GM19452 (cell line): ENCODE measurements at regions not wholly inside any gene's neighbourhood (a gene's known extent, or its start where the extent isn't known, plus 50 kb on each side); places are given as distances from the start of the nearest gene placed in this dataset.
"Not testable (repeated sequence)": the region's sequence is repeated elsewhere in the genome, so short reads cannot be mapped to it uniquely, and the experiment has no call there.

ENCODE experiments used
- ATAC-seq: cut with Tn5 transposase; IDR thresholded peaks from one replicate; pipeline ENCODE4 v1.9.1; 2021; ENCODE audit not compliant: unreplicated experiment

DNA sequence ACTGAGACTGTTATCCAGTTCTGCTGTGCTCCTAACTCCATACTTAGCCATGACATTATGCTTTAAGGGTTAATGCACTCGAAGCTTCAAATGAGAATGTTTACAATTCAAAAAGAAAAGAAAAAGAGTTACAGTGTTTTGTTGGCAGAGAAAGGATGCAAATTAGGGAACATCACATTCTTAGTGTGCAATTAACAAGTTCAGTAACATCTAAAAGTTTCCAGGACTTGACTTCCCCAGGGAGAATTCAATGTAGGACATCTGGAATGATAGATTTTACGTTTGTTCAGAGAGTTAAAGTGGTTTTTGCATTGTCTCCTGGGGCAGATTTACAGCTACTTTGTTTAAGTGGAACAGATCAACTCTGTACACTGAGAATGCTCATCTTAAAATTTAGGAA is 525.2 kb downstream of the LIG4 start:
- no peak for ATAC-seq

DNA sequence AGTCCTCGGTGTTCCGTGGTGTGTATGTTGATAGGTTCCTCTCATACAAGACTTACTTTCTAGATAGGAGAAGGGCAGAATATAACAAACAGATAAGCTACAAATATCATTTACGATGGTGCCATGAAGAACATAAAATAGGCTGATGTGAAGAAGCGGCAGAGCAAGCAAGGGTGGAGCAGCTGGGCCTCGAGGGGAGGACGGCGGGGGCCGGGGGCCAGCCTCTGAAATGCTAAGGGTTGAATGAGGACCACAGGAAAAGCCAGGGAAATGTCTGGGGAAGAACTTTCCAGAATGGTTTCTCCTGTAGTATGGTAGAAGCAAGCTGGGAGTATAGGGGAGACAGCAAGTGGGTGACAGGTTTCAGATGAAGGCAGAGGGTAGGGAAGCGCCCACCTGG is 529.5 kb downstream of the LIG4 start:
- no peak for ATAC-seq

DNA sequence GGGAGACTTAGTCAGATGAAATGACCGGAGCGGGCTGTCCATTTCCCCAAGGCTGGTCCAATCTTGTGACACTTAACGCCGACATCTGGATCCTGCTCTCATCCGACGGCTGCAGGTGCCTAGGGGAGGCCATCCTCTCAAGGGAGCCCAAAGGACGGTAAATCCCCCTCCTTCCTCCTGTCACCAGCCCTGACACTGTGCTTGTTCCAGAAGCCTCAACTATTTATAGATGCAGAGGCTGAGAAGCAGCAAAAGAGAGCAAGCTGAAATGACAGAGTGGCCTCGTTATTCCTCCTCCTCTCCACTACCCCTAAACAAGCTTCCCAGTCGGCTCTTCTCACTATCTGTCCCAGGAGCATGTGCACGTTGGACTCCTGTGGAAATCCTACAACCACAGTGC is 533.7 kb downstream of the LIG4 start:
- no peak for ATAC-seq

DNA sequence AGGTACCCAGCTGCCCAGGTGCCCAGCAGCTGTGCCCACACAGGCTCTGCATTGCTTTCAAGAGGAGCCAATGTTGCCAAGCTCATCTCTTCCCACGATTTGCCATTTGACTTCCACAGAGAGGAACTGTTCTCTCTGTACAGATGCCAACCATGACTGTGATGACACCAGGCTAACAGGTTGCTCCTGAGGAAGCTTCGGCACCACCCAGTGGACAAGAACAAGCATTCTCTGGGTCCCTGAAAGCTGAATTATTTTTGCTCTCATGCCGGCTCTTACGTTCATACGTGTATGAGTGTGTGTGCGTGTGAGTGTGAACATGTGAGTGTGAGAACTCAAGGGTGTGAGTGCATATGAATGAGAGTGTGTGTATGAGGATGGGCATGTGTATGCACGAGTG is 535.2 kb downstream of the LIG4 start:
- no peak for ATAC-seq

DNA sequence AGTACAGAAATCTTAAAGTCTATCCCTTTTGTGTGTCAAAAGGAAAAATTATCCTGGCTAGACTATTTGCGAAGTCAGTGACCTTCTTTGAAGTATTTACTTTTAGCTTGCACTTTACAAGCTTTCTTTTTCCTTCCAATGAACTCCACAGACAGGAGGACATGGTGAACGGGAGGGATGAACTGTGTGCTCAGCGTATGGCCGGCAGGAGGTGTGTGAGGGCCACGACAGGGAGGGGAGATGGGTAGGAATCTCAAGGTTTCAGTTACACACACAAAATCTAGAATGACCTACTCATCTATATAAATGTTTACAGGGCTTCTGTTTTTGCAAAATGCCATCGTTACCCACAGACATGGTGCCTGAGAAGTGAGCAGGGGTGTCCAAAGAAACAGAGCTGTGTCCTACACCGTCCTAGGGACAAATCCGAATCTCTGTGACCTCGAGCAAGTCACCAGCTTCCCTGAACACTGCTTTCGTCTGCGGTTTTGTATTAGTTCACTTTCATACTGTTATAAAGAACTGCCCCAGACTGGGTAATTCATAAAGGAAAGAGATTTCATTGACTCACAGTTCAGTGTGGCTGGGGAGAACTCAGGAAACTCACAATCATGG is 537.2 kb downstream of the LIG4 start:
- ATAC-seq: no peak

DNA sequence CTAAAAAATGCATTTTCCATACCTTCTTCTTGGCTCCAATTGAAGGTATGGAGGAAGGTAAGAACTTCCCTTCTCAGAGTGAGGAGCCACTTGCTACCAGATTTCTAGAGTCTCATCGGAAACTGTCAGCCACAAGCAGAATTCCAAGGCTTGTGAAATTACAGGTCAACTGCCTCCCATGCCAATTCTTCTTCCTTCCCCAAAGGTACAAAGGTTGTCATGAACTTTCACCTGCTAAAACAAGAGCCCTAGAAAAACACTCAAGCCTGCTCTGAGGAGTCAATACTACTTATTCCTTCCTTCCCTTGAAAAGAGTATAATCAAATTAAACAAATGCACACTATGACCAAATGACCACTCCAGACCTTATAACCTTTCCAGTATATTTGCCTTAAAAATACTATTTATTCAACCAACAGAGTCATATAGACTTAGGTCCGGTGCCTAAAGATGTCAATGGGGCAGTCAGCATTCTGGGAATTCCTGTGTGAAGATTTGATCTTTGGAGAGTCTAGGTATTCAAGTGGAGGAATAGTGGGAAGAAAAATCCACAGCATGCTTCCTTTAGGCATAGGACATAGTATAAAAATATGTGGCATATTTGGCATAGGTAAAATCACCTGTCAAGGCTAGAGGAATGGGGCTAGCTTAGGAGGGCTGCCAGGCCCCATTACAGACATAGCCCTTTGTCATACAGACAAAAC is 539.3 kb downstream of the LIG4 start:
- ATAC-seq: no peak

DNA sequence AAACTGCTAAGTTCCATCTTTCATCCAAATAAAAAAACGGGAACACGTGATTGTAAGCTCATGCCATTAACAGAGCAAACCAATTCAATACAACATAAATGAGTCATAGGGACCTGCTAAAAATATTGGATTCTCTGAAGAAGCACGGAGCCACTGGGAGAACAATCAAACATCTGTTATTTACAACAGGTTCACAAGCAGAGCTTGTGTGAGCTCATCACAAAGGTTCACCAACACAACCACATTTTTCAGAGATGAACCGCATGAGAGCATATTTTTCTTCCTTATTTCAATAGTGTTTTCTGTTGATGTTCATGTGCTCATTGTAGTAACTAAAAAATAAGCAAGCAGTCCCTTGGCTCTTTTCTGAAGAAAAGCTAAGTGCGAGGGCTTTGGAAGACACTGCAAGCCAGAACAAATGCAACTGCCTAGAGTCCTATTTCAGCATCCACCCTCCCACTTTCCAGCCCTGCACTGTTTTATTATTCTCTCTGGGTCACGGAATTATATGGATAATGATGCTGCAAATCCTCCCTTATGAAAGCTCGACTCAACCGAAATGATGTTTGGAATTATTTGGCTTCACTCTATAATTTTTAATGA is 545.8 kb downstream of the LIG4 start:
- ATAC-seq: no peak

DNA sequence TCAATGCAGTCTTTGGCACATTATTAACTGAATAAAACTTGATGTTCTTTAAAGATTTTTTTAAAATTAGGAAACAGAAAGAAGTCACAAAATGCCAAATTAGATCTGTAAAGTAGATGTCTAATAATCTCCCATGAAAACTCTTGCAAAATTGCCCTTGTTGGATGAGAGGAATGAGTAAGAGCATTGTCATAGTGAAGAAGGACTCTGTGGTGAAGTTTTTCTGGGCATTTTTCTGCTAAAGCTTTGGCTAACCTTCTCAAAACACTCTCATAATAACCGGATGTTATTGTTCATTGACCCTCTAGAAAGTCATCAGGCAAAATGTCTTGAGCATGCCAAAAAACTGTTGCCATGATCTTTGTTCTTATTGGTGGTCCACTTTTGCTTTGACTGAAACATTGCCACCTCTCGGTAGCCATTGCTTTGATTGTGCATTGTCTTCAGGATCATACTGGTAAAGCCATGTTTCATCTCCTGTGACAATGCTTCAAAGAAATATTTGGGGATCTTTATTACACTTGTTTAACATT is 549.3 kb downstream of the LIG4 start:
- no peak for ATAC-seq

DNA sequence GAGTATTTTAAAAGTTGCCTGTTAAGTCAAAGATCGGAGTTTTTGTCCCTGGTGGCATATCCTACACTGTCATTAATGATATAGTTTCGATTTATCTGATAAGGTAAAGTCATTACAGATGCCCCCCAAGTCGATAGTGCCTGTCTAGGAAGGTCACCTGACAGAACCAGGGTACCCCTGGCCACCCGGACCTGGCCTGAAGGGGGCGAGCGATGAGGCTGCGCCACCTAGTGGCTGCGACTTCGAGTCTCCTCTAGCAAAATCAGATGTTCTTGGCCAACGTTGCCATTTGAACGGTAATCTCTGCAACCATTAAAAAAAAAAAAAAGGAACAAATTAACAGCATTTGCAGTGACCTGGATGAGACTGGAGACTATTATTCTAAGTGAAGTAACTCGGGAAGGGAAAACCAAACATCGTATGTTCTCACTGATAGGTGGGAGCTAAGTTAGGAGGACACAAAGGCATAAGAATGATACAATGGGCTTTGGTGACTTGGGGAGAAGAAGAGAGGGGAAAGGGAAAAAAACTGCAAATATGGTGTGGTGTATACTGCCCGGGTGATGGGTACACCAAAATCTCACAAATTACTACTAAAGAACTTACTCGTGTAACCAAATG is 565.1 kb downstream of the LIG4 start:
- ATAC-seq: peak; percentile 66

DNA sequence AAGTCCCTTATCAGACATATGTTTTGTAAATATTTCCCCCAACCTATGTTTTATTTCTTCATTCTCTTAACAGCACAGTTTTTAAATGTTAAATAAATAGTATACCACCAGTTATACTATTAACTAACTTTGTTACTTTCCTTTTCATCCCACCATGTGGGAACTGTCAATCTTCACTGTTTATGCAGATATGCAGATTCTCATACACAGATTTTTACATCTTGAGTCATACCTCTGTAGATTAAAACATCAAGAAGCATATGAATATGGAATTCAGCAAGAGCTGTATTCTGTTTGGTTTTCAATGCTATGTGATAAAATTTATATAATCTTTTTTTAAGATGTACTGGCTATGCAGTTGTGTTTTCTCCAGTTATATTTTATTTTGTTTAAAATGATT is 566.3 kb downstream of the LIG4 start:
- ATAC-seq: no peak

DNA sequence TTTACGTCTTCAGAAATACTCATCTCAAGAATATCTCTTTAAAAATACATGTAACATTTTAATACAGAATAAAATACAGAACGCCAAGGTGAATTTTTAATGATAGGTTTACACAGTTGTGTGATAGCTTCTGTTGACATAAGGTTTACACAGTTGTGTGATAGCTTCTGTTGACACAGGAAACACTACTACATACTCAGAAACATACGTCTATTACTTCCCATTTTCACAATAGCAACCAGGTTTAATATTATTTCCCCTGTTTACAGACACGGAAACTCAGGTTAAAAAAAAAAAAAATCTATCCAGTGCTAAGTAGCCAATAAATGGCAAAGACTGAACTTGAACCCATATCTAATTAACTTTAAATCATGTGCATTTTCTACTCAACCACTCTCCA is 571.2 kb downstream of the LIG4 start:
- ATAC-seq: no peak

DNA sequence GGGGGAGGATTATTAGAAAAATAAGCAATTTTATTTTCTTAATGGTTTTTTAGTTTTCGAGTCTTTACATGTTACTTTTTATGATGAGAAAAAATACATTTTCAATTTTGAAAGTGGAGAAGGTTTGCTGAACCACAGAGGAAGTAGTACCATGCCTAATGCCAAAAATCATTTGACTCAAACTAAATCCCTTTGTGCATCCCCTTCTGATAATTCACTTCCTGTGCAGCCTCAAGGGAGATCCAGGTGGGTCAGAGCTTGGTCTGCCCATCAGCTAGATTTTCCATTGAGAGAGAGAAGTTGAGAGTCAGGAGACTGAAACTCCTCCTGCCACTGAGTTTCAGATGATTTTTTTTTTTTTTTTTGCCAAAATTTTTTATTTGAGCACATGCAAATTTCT is 571.7 kb downstream of the LIG4 start:
- no peak for ATAC-seq

DNA sequence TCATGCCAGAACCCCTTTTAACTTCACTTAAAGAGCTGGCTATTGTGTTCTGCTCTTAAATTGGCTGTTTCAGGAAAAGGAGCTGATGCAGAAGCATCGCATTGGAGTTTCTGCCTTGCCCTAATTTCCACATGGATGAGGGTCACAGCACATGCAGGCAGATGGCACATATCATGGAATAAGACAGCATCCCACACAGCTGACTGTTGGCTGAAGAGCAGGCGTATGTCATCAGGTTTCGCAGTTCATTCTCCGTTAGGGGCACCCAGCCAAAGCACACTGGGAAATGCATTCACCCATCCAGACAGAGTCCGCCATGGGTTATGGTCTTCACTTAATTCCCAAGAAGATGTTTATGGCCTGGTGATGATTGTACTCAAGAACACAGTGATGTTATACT is 572.5 kb downstream of the LIG4 start:
- no peak for ATAC-seq

DNA sequence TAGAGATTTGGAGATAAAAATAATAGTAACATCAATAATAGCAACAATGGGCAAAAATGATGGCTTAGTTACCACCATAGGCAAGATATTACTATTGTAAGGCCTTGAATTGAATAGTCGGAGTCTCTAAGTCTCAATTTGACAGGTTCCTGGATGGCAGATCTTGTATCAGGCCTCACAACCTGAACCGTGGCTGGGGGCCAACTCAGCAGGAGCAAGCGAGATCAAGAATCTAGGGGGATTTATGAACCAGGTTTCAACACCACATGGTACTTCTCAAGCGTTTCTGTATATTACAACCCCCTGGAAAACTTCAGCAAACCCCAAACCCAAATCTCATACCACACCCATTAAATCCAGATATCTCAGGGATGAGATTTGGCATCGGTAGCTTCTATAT is 573.8 kb downstream of the LIG4 start:
- no peak for ATAC-seq

DNA sequence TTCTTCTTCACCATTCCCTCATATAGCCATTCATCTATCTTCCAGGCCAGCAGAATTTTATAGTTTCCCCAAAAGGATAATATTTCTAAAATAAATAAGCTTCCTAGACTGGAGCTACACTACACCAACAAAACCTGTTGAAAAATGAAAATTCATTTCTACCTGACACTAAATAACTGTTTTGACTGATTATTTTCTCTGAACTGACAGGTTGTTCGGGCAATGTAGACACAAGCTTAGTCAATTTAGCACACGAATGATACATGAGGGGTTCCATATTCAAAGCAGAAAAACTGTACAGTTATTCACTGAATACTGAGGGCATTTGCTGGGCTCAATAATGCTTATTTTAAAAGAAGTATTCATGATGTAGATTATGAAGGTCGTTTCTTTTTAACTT is 589.7 kb downstream of the LIG4 start:
- ATAC-seq: no peak

DNA sequence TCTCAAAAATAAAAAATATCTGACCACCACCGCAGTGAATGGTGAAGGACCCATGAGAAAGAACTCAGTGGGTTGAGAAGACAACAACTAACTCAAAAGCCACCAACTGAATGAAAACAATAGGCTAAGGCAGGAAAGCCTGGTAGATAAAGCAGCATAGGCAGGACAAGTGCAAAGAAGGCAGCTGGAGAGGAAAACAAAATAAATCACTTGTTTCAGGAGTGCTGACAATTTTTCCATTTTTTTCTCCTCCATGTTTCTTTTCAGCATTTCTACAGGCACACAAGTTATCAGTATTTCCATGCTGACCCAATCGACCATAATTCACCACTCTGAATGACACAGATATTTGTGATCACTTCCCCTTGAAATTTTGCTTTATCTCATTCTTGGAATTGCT is 597.8 kb downstream of the LIG4 start:
- ATAC-seq: no peak

DNA sequence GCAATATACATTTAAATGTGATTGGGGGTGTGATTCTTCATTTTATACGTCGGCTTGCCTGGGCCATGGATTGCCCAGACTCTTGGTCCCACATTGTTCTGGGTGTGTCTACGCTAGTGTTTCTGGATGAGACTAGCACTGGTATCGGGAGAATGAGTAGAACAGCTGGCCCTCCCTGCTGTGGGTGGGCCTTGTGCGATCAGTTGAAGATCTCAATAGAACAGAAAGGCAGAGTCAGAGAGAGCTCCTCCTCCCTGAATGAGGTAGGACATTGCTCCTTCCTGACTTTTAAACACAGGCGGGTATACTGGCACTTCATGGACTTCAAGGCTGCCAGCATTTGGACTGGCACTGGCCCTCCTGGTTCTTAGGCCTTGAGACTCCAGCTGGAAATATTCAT is 603.0 kb downstream of the LIG4 start:
- ATAC-seq: no peak

DNA sequence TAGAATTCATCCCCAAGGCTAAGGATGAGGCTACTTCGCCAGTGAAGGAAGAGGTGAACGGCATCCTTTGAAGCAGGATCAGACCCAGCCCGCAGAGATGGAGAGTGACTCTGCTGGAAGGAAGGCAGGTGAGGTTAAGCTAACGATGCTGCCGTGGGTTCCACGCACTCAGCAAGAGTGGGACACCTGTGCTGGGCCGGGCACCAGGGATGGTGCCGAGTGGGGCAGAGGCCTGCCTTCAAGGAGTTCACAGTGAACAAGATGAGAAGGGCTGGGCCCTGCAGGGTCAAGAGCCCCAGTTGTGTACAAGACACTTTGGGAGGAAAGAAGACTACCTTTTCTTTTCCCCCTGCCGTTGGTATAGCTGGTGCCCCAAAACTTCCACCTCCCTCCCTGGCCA is 606.6 kb downstream of the LIG4 start:
- no peak for ATAC-seq

DNA sequence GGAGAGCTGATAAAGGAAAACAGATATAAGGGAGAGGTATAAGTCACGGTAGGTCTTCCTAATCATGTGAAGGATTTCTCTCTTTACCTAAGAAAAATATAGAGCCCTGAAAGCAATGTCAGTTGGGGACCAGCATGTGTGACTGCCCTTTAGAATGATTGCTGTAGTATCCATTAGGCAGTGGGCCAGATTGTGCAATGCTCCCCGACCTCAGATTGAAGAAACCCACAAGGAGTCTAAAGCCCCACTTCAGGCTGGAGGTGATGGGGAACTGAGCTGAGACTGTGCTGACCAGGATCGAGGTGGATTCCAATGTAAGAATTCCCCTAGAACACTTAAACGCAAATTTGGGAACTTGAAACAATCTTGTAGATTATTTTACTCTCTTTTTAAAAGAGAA is 614.4 kb downstream of the LIG4 start:
- no peak for ATAC-seq

DNA sequence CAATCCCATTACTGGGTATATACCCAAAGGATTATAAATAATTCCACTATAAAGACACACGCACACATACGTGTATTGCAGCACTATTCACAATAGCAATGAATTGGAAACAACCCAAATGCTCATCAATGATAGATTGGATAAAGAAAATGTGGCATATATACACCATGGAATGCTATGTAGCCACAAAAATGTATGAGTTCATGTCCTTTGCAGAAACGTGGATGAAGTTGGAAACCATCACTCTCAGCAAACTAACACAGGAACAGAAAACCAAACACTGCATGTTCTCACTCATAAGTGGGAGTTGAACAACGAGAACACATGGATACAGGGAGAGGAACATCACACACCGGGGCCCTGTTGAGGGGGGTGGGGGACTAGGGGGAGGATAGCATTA is 619.0 kb downstream of the LIG4 start:
- ATAC-seq: not testable (repeated sequence)

DNA sequence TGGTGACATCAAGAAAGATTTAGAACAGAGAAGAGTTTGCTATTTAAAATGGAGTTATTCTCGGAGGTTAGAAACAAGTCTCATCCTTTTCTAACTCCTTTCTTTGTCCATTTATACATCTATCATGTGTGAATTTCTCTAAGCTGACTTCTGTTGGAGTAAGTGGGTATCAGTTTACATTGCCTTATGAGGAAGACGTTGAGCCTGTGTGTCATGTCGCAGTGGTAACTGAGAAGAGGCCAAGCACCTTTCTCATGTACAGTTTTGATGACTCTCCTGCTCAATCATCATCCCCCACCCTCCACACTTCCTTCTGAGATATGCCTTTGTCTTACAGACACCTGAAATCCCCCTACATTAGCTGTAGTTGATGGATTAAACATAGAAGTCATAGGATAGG is 624.8 kb downstream of the LIG4 start:
- no peak for ATAC-seq

DNA sequence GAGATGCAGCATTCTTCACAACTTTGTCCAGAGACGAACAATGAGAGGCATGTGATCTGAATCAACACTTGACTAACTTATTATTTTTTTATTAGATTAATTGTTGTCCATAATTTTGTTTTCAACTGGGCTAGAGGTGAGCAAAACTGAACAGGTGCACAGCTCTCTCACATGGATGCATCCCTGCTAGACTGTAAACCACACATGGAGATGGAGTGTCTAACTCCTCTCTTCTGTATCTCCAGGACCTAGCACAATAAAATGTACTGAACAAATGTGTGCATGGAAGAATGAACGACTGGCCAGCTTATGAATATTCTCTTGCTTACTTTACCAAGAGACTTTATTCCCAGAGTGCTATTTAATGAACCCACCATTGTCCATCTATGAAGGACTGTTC is 627.7 kb downstream of the LIG4 start:
- ATAC-seq: no peak
